RWPE1 (cell line): ENCODE measurements at regions not wholly inside any gene's neighbourhood (a gene's known extent, or its start where the extent isn't known, plus 50 kb on each side); places are given as distances from the start of the nearest gene placed in this dataset.

ENCODE experiments used
- CTCF ChIA-PET: fragments of 350-600 bp; sonication (Branson Sonifier 250); formaldehyde crosslinking; extraction: SDS; loops from one replicate; lab custom pipeline; 2021; lab: Yijun Ruan, JAX
- POLR2A ChIA-PET: fragments of 400-600 bp; formaldehyde crosslinking; extraction: SDS; loops from one replicate; lab custom pipeline; 2020; ENCODE audit warnings: antibody characterized with exemption; ENCODE audit not compliant: low non-redundant PET; lab: Yijun Ruan, JAX
- DNase-seq: peaks from one replicate; pipeline ENCODE4 v3.0.0; 2012; ENCODE audit warnings: low spot score
- H3K27ac ChIP-seq: fragments of 450-650 bp; 2 replicates; pipeline ENCODE4 v1.5.1; 2017
- CTCF ChIP-seq: fragments of 450-650 bp; conservative IDR thresholded peaks from 2 replicates; pipeline ENCODE4 v1.5.1; 2017; ENCODE audit warnings: low read depth, mild to moderate bottlenecking

GRCh38 chr4:114481856-114482255, 116.8 kb upstream of the UGT8 start:
- POLR2A ChIA-PET: no interaction called here
- CTCF ChIA-PET: no interaction called here
- DNase-seq: no peak
- no peak overlapping the region for H3K27ac ChIP-seq
- no peak for TF ChIP-seq CTCF

- ChIA-PET POLR2A (no interaction called here), CTCF (no interaction called here)
- H3K27ac ChIP-seq: no peak overlapping the region
- TF ChIP-seq CTCF: no peak
- no peak for DNase-seq
Measured at GRCh38 chr4:114487101-114487500, 111.5 kb upstream of the UGT8 start.

- POLR2A ChIA-PET: no interaction called here
- TF ChIP-seq CTCF: no peak
- H3K27ac ChIP-seq: no peak overlapping the region
- no peak for DNase-seq
- CTCF ChIA-PET: interaction anchor here (0.6 kb wide), 1 partner anchor 67 kb away, joined by 3 read pairs; no protein-coding TSS in a partner anchor
Measured at GRCh38 chr4:114488301-114488982, 110.2 kb upstream of the UGT8 start.

GRCh38 chr4:114494246-114494803, 104.3 kb upstream of the UGT8 start:
- CTCF ChIA-PET: no interaction called here
- no peak for TF ChIP-seq CTCF
- no peak for DNase-seq
- POLR2A ChIA-PET: no interaction called here
- H3K27ac ChIP-seq: no peak overlapping the region

GRCh38 chr4:114495471-114495928, 103.1 kb upstream of the UGT8 start:
- H3K27ac ChIP-seq: no peak overlapping the region
- TF ChIP-seq CTCF: no peak
- POLR2A ChIA-PET: no interaction called here
- no peak for DNase-seq
- CTCF ChIA-PET: interaction anchor here (0.5 kb wide), 1 partner anchor 835 kb away, joined by 5 read pairs; no protein-coding TSS in a partner anchor

GRCh38 chr4:114497116-114497515, 101.5 kb upstream of the UGT8 start:
- POLR2A ChIA-PET: no interaction called here
- no peak for DNase-seq
- no peak overlapping the region for H3K27ac ChIP-seq
- CTCF ChIA-PET: no interaction called here
- no peak for TF ChIP-seq CTCF
